Astrocyte (in vitro differentiated cells and primary cell): ENCODE measurements at regions not wholly inside any gene's neighbourhood (a gene's known extent, or its start where the extent isn't known, plus 50 kb on each side); places are given as distances from the start of the nearest gene placed in this dataset.

Experiments
- DNase-seq: peaks from one replicate; pipeline ENCODE4 v3.0.0-alpha.2; 2010; ENCODE audit warnings: low read depth
- FAIRE-seq: peaks from 2 replicates; lab custom pipeline; 2011; peaks lifted over from hg19 to GRCh38; lab: Jason Lieb, UNC
- H2AFZ ChIP-seq: 2 replicates; pipeline ENCODE4 v1.6.0; 2012; ENCODE audit warnings: low read depth, low read length, inconsistent platforms
- H3K27ac ChIP-seq: 2 replicates; pipeline ENCODE4 v1.5.1; 2011; ENCODE audit warnings: low read depth, low read length, inconsistent platforms
- H3K27me3 ChIP-seq: 2 replicates; pipeline ENCODE4 v1.6.0; 2011; ENCODE audit warnings: low read length, inconsistent platforms; ENCODE audit not compliant: insufficient read depth
- H3K36me3 ChIP-seq: 2 replicates; pipeline ENCODE4 v1.5.1; 2011; ENCODE audit warnings: low read length, inconsistent platforms; ENCODE audit not compliant: insufficient read depth
- H3K4me1 ChIP-seq: 2 replicates; pipeline ENCODE4 v1.5.1; 2011; ENCODE audit warnings: low read length, inconsistent platforms; ENCODE audit not compliant: insufficient read depth
- H3K4me2 ChIP-seq: 2 replicates; pipeline ENCODE4 v1.6.0; 2012; ENCODE audit warnings: low read length, inconsistent platforms
- H3K4me3 ChIP-seq: 2 replicates; pipeline ENCODE4 v1.5.1; 2011; ENCODE audit warnings: low read depth, mild to moderate bottlenecking, low read length, inconsistent platforms; ENCODE audit not compliant: insufficient read depth
- H3K79me2 ChIP-seq: 2 replicates; pipeline ENCODE4 v1.6.0; 2012; ENCODE audit warnings: mild to moderate bottlenecking, low read length, inconsistent platforms; ENCODE audit not compliant: insufficient read depth
- H3K9ac ChIP-seq: 2 replicates; pipeline ENCODE4 v1.6.0; 2012; ENCODE audit warnings: mild to moderate bottlenecking, low read length, inconsistent platforms
- H3K9me3 ChIP-seq: 2 replicates; pipeline ENCODE4 v1.5.1; 2012; ENCODE audit warnings: low read depth, mild to moderate bottlenecking, low read length, inconsistent platforms; ENCODE audit not compliant: insufficient read depth
- H4K20me1 ChIP-seq: 2 replicates; pipeline ENCODE4 v1.6.0; 2012; ENCODE audit warnings: low read length, inconsistent platforms; ENCODE audit not compliant: insufficient read depth
- H3K27ac Mint-ChIP-seq: one replicate; pipeline ENCODE4 v1.8.0; 2021; ENCODE audit warnings: mild to moderate bottlenecking, mixed read lengths; ENCODE audit not compliant: unreplicated experiment
- H3K27me3 Mint-ChIP-seq: one replicate; pipeline ENCODE4 v1.8.0; 2021; ENCODE audit warnings: low read depth, mixed read lengths; ENCODE audit not compliant: unreplicated experiment
- H3K36me3 Mint-ChIP-seq: one replicate; pipeline ENCODE4 v1.8.0; 2021; ENCODE audit warnings: low read depth, mixed read lengths; ENCODE audit not compliant: unreplicated experiment
- H3K4me1 Mint-ChIP-seq: one replicate; pipeline ENCODE4 v1.8.0; 2021; ENCODE audit warnings: low read depth, mixed read lengths; ENCODE audit not compliant: unreplicated experiment
- H3K4me3 Mint-ChIP-seq: one replicate; pipeline ENCODE4 v1.8.0; 2021; ENCODE audit warnings: mild to moderate bottlenecking, moderate library complexity, mixed read lengths; ENCODE audit not compliant: unreplicated experiment
- H3K9me3 Mint-ChIP-seq: one replicate; pipeline ENCODE4 v1.8.0; 2021; ENCODE audit warnings: mild to moderate bottlenecking, mixed read lengths; ENCODE audit not compliant: unreplicated experiment
- EZH2 ChIP-seq: IDR thresholded peaks from 2 replicates; pipeline ENCODE4 v1.6.1; 2012; ENCODE audit warnings: mild to moderate bottlenecking, low read length, inconsistent platforms; ENCODE audit not compliant: insufficient read depth
- TF ChIP-seq, protein P1 (sequence below): IDR thresholded peaks from 2 replicates; pipeline ENCODE4 v1.5.1; 2011; ENCODE audit warnings: low read depth, mild to moderate bottlenecking, inconsistent platforms, low read length, moderate library complexity; ENCODE audit not compliant: insufficient read depth

DNA sequence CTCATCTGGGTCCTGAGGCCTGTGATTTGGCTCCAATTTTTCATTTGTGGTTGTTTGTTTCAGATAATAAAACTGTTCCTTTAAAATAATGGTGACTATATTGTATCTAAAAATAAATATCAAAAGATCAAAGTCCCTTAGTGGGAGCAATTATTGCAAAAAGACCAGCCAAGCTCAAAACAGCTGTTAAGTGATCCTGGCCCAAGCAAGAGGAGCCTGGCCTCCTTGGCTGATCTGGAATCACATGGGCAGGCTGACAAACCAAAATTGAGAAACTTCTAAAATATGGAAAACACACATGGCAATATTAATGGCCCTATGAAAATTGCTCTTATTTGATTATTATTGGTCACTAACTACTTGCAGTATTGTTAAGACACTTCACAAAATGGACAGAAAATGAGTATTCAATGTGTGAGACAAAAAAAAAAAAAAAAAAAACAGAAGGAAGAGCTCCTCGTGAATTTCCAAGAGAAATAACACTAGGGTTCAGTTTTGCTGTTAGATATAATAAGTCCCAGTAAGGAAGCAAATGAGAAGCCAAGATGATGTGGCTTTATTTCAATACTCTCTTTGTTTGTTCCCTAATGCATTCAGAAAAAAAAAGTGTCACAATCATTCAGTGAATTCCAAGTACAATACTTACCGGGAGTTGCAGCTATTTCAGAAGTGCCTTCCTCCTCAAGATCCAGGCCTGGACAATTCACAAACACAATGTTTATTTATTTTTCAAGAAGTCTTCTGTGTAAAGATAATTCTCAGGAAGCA is 105.1 kb downstream of the SEC16B start:
- no peaks in the 10 kb centered on the region for H3K27me3 ChIP-seq
- no peaks in the 10 kb centered on the region for H3K79me2 ChIP-seq
- Mint-ChIP-seq H3K27me3 (peaks cover 8% of the 10 kb centered on the region), H3K4me1 (peaks cover 2% of the 10 kb centered on the region), H3K27ac (no peak overlapping the region), H3K4me3 (no peak overlapping the region), H3K9me3 (peaks cover 3% of the 10 kb centered on the region), H3K36me3 (no peaks in the 10 kb centered on the region)
- H3K9ac ChIP-seq: no peak overlapping the region
- H3K9me3 ChIP-seq: no peaks in the 10 kb centered on the region
- no peaks in the 10 kb centered on the region for H3K36me3 ChIP-seq
- no peak overlapping the region for H3K4me3 ChIP-seq
- DNase-seq (no peak), FAIRE-seq (no peak)
- no peaks in the 10 kb centered on the region for H3K4me1 ChIP-seq
- no peaks in the 10 kb centered on the region for H4K20me1 ChIP-seq
- no peak overlapping the region for H3K4me2 ChIP-seq
- H3K27ac ChIP-seq: no peak overlapping the region
- no peak for TF ChIP-seq EZH2
- TF ChIP-seq, protein P1, sequence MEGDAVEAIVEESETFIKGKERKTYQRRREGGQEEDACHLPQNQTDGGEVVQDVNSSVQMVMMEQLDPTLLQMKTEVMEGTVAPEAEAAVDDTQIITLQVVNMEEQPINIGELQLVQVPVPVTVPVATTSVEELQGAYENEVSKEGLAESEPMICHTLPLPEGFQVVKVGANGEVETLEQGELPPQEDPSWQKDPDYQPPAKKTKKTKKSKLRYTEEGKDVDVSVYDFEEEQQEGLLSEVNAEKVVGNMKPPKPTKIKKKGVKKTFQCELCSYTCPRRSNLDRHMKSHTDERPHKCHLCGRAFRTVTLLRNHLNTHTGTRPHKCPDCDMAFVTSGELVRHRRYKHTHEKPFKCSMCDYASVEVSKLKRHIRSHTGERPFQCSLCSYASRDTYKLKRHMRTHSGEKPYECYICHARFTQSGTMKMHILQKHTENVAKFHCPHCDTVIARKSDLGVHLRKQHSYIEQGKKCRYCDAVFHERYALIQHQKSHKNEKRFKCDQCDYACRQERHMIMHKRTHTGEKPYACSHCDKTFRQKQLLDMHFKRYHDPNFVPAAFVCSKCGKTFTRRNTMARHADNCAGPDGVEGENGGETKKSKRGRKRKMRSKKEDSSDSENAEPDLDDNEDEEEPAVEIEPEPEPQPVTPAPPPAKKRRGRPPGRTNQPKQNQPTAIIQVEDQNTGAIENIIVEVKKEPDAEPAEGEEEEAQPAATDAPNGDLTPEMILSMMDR: no peak
- H2AFZ ChIP-seq: no peak overlapping the region

DNA sequence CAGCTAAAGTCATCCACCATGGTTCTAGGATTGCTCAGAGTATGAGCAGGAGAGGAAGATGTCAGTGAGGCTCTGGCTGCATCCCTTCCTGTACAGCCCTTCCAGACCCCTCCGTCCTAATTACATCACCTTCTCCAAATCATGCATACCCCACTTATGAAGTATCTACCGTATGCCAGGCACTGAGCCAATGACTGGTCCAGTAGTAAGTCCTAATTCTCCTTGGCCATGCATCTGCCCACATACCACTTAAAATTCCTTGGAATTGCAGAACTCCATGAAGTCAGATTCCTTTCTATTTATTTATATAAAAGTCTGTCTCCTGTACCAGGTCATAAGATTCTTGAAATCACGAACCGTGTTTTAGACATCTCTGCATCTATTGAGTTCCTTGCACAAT is 106.1 kb downstream of the SEC16B start:
- Histone ChIP-seq H3K9ac (no peak overlapping the region), H4K20me1 (no peaks in the 10 kb centered on the region), H3K79me2 (no peaks in the 10 kb centered on the region), H3K4me2 (no peak overlapping the region), H3K27me3 (no peaks in the 10 kb centered on the region), H3K36me3 (no peaks in the 10 kb centered on the region), H3K4me1 (no peaks in the 10 kb centered on the region), H3K9me3 (no peaks in the 10 kb centered on the region), H2AFZ (no peak overlapping the region), H3K4me3 (no peak overlapping the region), H3K27ac (no peak overlapping the region)
- no peak for FAIRE-seq
- H3K27ac Mint-ChIP-seq: no peak overlapping the region
- H3K9me3 Mint-ChIP-seq: peaks cover 3% of the 10 kb centered on the region
- peaks cover 8% of the 10 kb centered on the region for H3K27me3 Mint-ChIP-seq
- TF ChIP-seq EZH2: no peak
- TF ChIP-seq, protein P1: no peak
- H3K4me1 Mint-ChIP-seq: peaks cover 2% of the 10 kb centered on the region
- H3K36me3 Mint-ChIP-seq: no peaks in the 10 kb centered on the region
- peak; percentile 50 for DNase-seq
- H3K4me3 Mint-ChIP-seq: no peak overlapping the region

DNA sequence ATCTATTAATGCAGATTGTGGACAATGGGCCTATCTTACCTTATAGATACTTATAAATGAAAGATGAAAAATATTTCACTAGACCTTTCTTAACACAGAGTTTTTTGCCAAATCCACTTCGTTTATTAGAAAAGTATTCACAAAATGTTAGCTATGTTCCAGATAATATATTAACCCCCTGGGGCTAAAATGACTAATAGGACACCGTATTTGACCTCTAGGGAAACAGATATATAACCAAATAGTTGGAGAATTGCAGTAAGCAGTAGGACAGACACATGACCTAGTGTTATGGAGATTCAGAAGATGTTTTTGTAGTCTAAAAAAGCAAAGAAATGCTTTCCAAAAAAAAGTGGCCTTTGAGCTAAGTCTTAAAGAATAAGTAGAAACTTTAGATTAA is 106.9 kb downstream of the SEC16B start:
- no peaks in the 10 kb centered on the region for H3K36me3 ChIP-seq
- peaks cover 8% of the 10 kb centered on the region for H3K27me3 Mint-ChIP-seq
- FAIRE-seq: no peak

More for the DNA sequence above, 106.9 kb downstream of the SEC16B start:
- H2AFZ ChIP-seq: no peak overlapping the region
- H3K4me2 ChIP-seq: no peak overlapping the region
- no peaks in the 10 kb centered on the region for H3K4me1 ChIP-seq
- H3K27me3 ChIP-seq: no peaks in the 10 kb centered on the region
- no peaks in the 10 kb centered on the region for H3K36me3 Mint-ChIP-seq
- H3K9me3 ChIP-seq: no peaks in the 10 kb centered on the region
- no peaks in the 10 kb centered on the region for H4K20me1 ChIP-seq
- H3K79me2 ChIP-seq: no peaks in the 10 kb centered on the region
- no peak for TF ChIP-seq EZH2
- no peak for DNase-seq
- peaks cover 2% of the 10 kb centered on the region for H3K4me1 Mint-ChIP-seq
- no peak overlapping the region for H3K9ac ChIP-seq
- no peak overlapping the region for H3K4me3 Mint-ChIP-seq
- H3K4me3 ChIP-seq: no peak overlapping the region
- H3K27ac Mint-ChIP-seq: no peak overlapping the region
- peaks cover 3% of the 10 kb centered on the region for H3K9me3 Mint-ChIP-seq
- H3K27ac ChIP-seq: no peak overlapping the region
